ENCODE measurements at regions not wholly inside any gene's neighbourhood (a gene's known extent, or its start where the extent isn't known, plus 50 kb on each side); places are given as distances from the start of the nearest gene placed in this dataset.

DNA sequence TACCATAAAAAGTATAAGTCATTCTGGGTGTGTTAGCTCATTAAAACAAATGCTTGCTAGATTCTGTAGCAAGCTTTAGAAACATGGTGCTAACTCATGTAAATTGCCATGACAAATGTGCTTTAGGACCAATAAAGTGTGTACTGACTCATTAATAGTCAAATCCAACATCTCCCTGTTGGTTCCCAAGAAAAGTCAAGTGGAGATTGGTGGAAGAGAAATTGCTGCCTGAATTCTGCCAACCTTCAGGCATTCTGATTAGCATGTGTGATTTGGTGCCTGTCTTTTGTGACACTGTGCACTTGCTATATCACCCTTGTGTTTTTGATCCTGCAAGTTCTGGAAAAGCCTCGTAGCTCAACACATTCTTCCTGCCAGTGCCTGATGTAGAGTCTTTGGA, 503.8 kb upstream of the BOD1L1 start:
- no peak for TF ChIP-seq POLR2A (IDR thresholded peaks at IDR 0.05)
- TF ChIP-seq, protein P1, sequence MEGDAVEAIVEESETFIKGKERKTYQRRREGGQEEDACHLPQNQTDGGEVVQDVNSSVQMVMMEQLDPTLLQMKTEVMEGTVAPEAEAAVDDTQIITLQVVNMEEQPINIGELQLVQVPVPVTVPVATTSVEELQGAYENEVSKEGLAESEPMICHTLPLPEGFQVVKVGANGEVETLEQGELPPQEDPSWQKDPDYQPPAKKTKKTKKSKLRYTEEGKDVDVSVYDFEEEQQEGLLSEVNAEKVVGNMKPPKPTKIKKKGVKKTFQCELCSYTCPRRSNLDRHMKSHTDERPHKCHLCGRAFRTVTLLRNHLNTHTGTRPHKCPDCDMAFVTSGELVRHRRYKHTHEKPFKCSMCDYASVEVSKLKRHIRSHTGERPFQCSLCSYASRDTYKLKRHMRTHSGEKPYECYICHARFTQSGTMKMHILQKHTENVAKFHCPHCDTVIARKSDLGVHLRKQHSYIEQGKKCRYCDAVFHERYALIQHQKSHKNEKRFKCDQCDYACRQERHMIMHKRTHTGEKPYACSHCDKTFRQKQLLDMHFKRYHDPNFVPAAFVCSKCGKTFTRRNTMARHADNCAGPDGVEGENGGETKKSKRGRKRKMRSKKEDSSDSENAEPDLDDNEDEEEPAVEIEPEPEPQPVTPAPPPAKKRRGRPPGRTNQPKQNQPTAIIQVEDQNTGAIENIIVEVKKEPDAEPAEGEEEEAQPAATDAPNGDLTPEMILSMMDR (IDR thresholded peaks at IDR 0.05) = no peak

All from tibial nerve (tissue), 3 donors.